ENCODE measurements at regions not wholly inside any gene's neighbourhood (a gene's known extent, or its start where the extent isn't known, plus 50 kb on each side); places are given as distances from the start of the nearest gene placed in this dataset.

DNA sequence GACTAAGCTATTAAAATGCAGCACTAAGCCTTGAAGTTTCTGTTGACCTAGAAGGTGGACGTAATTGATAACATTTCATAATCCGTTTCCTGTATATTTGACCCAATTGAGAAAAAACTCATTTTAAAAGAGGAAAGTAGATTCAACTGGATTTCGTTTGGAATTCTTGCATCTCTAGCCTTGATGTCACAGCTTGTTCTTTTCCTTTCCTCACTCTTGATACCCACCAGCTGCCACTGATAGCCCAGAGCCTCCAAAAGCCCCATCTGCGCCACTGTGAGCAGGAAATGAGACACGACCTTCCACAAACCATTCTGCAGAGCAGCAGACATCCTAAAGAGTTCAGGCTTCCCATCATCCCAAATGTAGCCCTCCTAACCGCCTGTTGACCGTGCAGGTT is 61.8 kb downstream of the FOXB1 start:
- no peaks in the 10 kb centered on the region for H3K36me3 ChIP-seq (replicated peaks; ENCODE audit: insufficient read depth, low read depth)
- H3K4me3 ChIP-seq = no peak overlapping the region
- H4K20me1 ChIP-seq (ENCODE audit: insufficient read depth, poor library complexity, severe bottlenecking) = no peaks in the 10 kb centered on the region
- no peak for DNase-seq (ENCODE audit: low spot score)
- no peaks in the 10 kb centered on the region for H3K79me2 ChIP-seq
- no peak overlapping the region for H2AFZ ChIP-seq
- TF ChIP-seq EZH2 (IDR thresholded peaks at IDR 0.05; ENCODE audit: borderline replicate concordance) = no peak
- TF ChIP-seq, protein P1, sequence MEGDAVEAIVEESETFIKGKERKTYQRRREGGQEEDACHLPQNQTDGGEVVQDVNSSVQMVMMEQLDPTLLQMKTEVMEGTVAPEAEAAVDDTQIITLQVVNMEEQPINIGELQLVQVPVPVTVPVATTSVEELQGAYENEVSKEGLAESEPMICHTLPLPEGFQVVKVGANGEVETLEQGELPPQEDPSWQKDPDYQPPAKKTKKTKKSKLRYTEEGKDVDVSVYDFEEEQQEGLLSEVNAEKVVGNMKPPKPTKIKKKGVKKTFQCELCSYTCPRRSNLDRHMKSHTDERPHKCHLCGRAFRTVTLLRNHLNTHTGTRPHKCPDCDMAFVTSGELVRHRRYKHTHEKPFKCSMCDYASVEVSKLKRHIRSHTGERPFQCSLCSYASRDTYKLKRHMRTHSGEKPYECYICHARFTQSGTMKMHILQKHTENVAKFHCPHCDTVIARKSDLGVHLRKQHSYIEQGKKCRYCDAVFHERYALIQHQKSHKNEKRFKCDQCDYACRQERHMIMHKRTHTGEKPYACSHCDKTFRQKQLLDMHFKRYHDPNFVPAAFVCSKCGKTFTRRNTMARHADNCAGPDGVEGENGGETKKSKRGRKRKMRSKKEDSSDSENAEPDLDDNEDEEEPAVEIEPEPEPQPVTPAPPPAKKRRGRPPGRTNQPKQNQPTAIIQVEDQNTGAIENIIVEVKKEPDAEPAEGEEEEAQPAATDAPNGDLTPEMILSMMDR (IDR thresholded peaks at IDR 0.05; ENCODE audit: poor library complexity) = no peak
- TF ChIP-seq EZH2phosphoT487 (IDR thresholded peaks at IDR 0.05; ENCODE audit: low read depth, severe bottlenecking, unreplicated experiment) = no peak
- H3K27ac ChIP-seq = no peak overlapping the region
- no peak overlapping the region for H3K4me2 ChIP-seq
- no peaks in the 10 kb centered on the region for H3K9me3 ChIP-seq (ENCODE audit: low read depth)
- 73% methylated on average over 7 of the region's 7 CpGs for WGBS (ENCODE audit: low lambda C conversion rate, missing lambda C conversion rate)
- H3K9me2 ChIP-seq (replicated peaks; ENCODE audit: insufficient read depth) = no peaks in the 10 kb centered on the region
- H3K4me1 ChIP-seq (ENCODE audit: insufficient read depth) = no peaks in the 10 kb centered on the region
- H3K27me3 ChIP-seq = no peaks in the 10 kb centered on the region

DNA sequence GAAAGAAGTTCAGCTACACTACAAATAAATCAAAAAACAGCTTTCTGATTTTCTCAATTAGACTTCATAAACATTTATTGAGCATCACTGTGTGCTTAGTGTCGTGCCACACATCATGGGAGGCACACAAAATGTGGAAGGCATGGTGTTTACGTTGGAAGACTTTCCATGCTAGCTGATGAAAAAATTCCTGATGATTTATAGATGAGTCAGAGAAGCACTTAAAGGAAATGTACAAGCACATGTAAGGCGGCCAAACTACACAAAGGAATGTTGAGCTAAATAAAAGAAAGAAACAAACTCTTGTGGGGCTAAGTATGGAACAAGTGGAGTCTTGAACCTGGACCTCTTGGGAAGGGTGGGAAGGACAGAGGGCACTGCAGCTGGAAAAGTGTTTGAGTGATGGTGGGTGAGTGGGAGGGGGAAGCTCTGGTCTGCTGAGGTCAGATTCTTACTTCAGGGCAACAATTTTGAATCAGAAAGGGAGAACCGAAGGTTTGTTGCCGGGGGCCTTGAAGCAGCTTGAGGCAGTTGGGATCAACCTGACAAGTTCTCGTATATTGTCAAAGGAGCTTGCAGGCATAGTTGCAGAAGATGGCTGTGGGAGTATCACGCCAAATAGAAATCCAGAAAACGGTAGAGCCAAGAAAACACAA is 66.9 kb downstream of the FOXB1 start:
- DNase-seq (ENCODE audit: low spot score) = no peak
- Histone ChIP-seq H3K4me2 (no peak overlapping the region), H3K9me2 (replicated peaks; ENCODE audit: insufficient read depth) (no peaks in the 10 kb centered on the region), H3K4me1 (ENCODE audit: insufficient read depth) (peaks cover 12% of the 10 kb centered on the region), H3K4me3 (no peak overlapping the region), H3K27me3 (no peaks in the 10 kb centered on the region), H4K20me1 (ENCODE audit: insufficient read depth, poor library complexity, severe bottlenecking) (no peaks in the 10 kb centered on the region), H2AFZ (no peak overlapping the region), H3K79me2 (no peaks in the 10 kb centered on the region), H3K9me3 (ENCODE audit: low read depth) (no peaks in the 10 kb centered on the region), H3K36me3 (replicated peaks; ENCODE audit: insufficient read depth, low read depth) (no peaks in the 10 kb centered on the region), H3K27ac (no peak overlapping the region)
- WGBS (ENCODE audit: low lambda C conversion rate, missing lambda C conversion rate) = 66% methylated on average over 8 of the region's 8 CpGs
- TF ChIP-seq, protein P1 (IDR thresholded peaks at IDR 0.05; ENCODE audit: poor library complexity) = no peak
- TF ChIP-seq EZH2 (IDR thresholded peaks at IDR 0.05; ENCODE audit: borderline replicate concordance) (no peak), EZH2phosphoT487 (IDR thresholded peaks at IDR 0.05; ENCODE audit: low read depth, severe bottlenecking, unreplicated experiment) (no peak)

DNA sequence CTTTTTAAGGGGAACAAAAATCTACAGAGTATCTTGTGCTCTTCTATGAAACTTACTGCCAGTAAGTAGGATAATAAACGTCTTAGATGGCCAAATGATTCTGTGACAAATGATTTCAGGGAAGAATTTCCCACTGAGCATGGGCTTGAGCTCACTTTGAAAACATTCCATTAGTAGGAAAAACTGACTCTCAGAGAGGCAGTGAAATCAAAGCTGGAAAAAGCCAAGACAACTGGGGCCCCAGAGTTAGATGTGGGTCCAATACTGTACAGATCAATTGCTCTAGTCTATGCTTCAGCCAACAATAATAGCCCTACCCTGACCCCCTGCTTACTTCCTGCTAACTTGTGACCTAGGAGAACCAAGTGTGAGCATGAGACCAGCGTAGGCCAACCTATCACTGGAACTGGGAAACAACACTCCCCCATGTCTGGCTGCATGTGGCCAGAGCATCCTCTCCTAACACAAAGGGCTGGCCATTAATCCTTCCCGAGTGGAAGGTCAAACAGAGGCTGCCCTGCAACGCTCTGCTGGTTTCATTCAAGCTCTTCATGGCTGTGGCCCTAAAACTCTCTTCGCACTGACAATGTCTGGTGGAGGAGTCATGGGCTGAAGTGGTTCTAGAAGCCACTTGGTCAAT is 68.8 kb downstream of the FOXB1 start:
- TF ChIP-seq EZH2phosphoT487 (IDR thresholded peaks at IDR 0.05; ENCODE audit: low read depth, severe bottlenecking, unreplicated experiment) (no peak), EZH2 (IDR thresholded peaks at IDR 0.05; ENCODE audit: borderline replicate concordance) (no peak)
- TF ChIP-seq, protein P1 (IDR thresholded peaks at IDR 0.05; ENCODE audit: poor library complexity) = no peak
- no peaks in the 10 kb centered on the region for H4K20me1 ChIP-seq (ENCODE audit: insufficient read depth, poor library complexity, severe bottlenecking)

More for the DNA sequence above, 68.8 kb downstream of the FOXB1 start:
- no peak overlapping the region for H2AFZ ChIP-seq
- no peaks in the 10 kb centered on the region for H3K27me3 ChIP-seq
- WGBS (ENCODE audit: low lambda C conversion rate, missing lambda C conversion rate) = 86% methylated on average over 5 of the region's 5 CpGs
- H3K27ac ChIP-seq = no peak overlapping the region
- H3K9me2 ChIP-seq (replicated peaks; ENCODE audit: insufficient read depth) = no peaks in the 10 kb centered on the region
- H3K79me2 ChIP-seq = no peaks in the 10 kb centered on the region
- peaks cover 12% of the 10 kb centered on the region for H3K4me1 ChIP-seq (ENCODE audit: insufficient read depth)
- no peaks in the 10 kb centered on the region for H3K9me3 ChIP-seq (ENCODE audit: low read depth)
- no peak overlapping the region for H3K4me3 ChIP-seq
- no peaks in the 10 kb centered on the region for H3K36me3 ChIP-seq (replicated peaks; ENCODE audit: insufficient read depth, low read depth)
- no peak overlapping the region for H3K4me2 ChIP-seq
- DNase-seq (ENCODE audit: low spot score) = no peak

Data from hepatocyte (in vitro differentiated cells).